ENCODE measurements at regions not wholly inside any gene's neighbourhood (a gene's known extent, or its start where the extent isn't known, plus 50 kb on each side); places are given as distances from the start of the nearest gene placed in this dataset.

DNA sequence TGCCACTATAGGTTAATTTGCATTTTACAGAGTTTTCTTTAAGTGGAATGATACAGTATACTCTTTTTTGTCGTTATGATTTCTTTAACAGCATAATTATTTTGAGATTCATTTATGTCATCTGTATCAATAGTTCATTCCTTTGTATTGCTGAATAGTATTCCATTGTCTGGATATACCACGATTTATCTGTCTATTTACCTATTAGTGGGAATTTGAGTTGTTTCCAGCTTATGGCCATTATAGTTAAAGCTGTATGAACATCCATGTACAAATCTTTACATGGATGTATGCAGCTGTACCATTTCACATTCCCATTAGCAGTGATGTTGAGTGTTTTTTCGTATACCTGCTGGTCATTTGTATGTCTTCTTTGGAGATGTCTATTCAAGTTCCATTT is 163.9 kb downstream of the ETNK1 start:
- Histone ChIP-seq H3K79me2 (ENCODE audit: insufficient read depth, low read length) (no peaks in the 10 kb centered on the region), H3K14ac (ENCODE audit: insufficient read depth, low read length) (no peak overlapping the region), H2AFZ (ENCODE audit: low read length) (no peak overlapping the region), H2BK15ac (ENCODE audit: low read depth, low read length) (no peak overlapping the region), H4K5ac (ENCODE audit: insufficient read length, low read depth, low read length) (no peak overlapping the region), H3K56ac (ENCODE audit: insufficient read length, low read depth, low read length) (no peak overlapping the region), H2BK120ac (ENCODE audit: low read depth, low read length, poor library complexity, severe bottlenecking) (no peak overlapping the region), H3K9ac (ENCODE audit: extremely low read depth, insufficient read length, low read length) (no peak overlapping the region), H4K8ac (replicated peaks; ENCODE audit: insufficient read length, low read depth, low read length) (no peak overlapping the region), H2BK12ac (ENCODE audit: insufficient read length, low read depth, low read length) (no peak overlapping the region), H3K27me3 (ENCODE audit: insufficient read depth, low read length) (no peaks in the 10 kb centered on the region), H4K20me1 (ENCODE audit: control insufficient read depth, insufficient read depth, insufficient read length) (no peaks in the 10 kb centered on the region), H3K9me3 (ENCODE audit: control insufficient read depth, low read depth, low read length) (no peaks in the 10 kb centered on the region), H3K4ac (ENCODE audit: low read depth, low read length) (no peak overlapping the region), H4K91ac (ENCODE audit: insufficient read length, low read depth, low read length) (no peak overlapping the region), H3K18ac (ENCODE audit: insufficient read length, low read depth, low read length) (no peak overlapping the region), H3T11ph (ENCODE audit: low read length) (no peak overlapping the region), H3K23ac (ENCODE audit: insufficient read length, low read depth, low read length) (no peak overlapping the region), H3K79me1 (ENCODE audit: insufficient read depth, low read depth, low read length, poor library complexity, severe bottlenecking) (no peaks in the 10 kb centered on the region), H3K4me2 (ENCODE audit: insufficient read depth, insufficient read length, low read length) (no peak overlapping the region), H3K23me2 (ENCODE audit: insufficient read length, low read depth, low read length, poor library complexity, severe bottlenecking) (no peaks in the 10 kb centered on the region), H3K4me1 (ENCODE audit: insufficient read depth, low read length) (no peaks in the 10 kb centered on the region), H2BK20ac (ENCODE audit: low read depth, low read length, poor library complexity, severe bottlenecking) (no peak overlapping the region), H3K27ac (ENCODE audit: insufficient read length, low read depth, low read length) (no peak overlapping the region), H2AK5ac (ENCODE audit: insufficient read length, low read length) (no peak overlapping the region), H2BK5ac (ENCODE audit: insufficient read length, low read length) (no peak overlapping the region)
- TF ChIP-seq, protein P1, sequence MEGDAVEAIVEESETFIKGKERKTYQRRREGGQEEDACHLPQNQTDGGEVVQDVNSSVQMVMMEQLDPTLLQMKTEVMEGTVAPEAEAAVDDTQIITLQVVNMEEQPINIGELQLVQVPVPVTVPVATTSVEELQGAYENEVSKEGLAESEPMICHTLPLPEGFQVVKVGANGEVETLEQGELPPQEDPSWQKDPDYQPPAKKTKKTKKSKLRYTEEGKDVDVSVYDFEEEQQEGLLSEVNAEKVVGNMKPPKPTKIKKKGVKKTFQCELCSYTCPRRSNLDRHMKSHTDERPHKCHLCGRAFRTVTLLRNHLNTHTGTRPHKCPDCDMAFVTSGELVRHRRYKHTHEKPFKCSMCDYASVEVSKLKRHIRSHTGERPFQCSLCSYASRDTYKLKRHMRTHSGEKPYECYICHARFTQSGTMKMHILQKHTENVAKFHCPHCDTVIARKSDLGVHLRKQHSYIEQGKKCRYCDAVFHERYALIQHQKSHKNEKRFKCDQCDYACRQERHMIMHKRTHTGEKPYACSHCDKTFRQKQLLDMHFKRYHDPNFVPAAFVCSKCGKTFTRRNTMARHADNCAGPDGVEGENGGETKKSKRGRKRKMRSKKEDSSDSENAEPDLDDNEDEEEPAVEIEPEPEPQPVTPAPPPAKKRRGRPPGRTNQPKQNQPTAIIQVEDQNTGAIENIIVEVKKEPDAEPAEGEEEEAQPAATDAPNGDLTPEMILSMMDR (conservative IDR thresholded peaks at IDR 0.05): no peak
- Mint-ChIP-seq H3K4me1 (peaks cover 7% of the 10 kb centered on the region in 2 experiments), H3K4me3 (no peak overlapping the region; a peak in 1 of 5 replicates), H3K27me3 (ENCODE audit: low read depth) (no peaks in the 10 kb centered on the region), H3K36me3 (ENCODE audit: insufficient read depth in 1 of 3, low read depth in 3 of 3) (peaks cover 0 to 13% (median 3%) of the 10 kb centered on the region in 3 experiments; a peak in 3 of 7 replicates), H3K27ac (no peak overlapping the region), H3K9me3 (peaks cover 3 to 9% of the 10 kb centered on the region in 2 experiments)
- DNase-seq: no peak
- WGBS (ENCODE audit: extremely low coverage, insufficient read length, low lambda C conversion rate): no CpG with 5 or more reads among the region's 3 CpGs
